Esophagus squamous epithelium (tissue), 5 donors: ENCODE measurements at regions not wholly inside any gene's neighbourhood (a gene's known extent, or its start where the extent isn't known, plus 50 kb on each side); places are given as distances from the start of the nearest gene placed in this dataset.

ENCODE experiments used
- DNase-seq: peaks from one replicate; lab custom pipeline; 2025; lab: John Stamatoyannopoulos, UW
- H3K27ac ChIP-seq, 4 donors: fragments of 200-600 bp; sonication (generic); one replicate each; pipeline ENCODE4 v1.5.1; 2016 to 2019; ENCODE audit warnings: mild to moderate bottlenecking in 1 of 4
- H3K27me3 ChIP-seq, 4 donors: fragments of 200-600 bp; sonication (generic); 1 replicate in 3 of 4; 2 replicates in 1 of 4; pipeline versions ENCODE4 v1.5.1 to v1.6.0; 2017 to 2021; ENCODE audit warnings: antibody characterized with exemption in 1 of 4
- H3K36me3 ChIP-seq, 3 donors: fragments of 200-600 bp; sonication (generic); one replicate each; pipeline ENCODE4 v1.5.1; 2016 to 2019
- H3K4me1 ChIP-seq, 3 donors: fragments of 200-600 bp; sonication (generic); one replicate each; pipeline ENCODE4 v1.5.1; 2017 to 2019
- H3K4me3 ChIP-seq, 4 donors: fragments of 200-600 bp; sonication (generic); 1 replicate in 3 of 4; 2 replicates in 1 of 4; pipeline ENCODE4 v1.5.1; 2016 to 2019; ENCODE audit warnings: mild to moderate bottlenecking in 2 of 4, moderate library complexity in 1 of 4
- H3K9me3 ChIP-seq, 3 donors: fragments of 200-600 bp; sonication (generic); one replicate each; pipeline ENCODE4 v1.5.1; 2016 to 2019
- CTCF ChIP-seq, 6 experiments: fragments of 450-650 bp in 4 of 6; fragments of 200-600 bp in 2 of 6; sonication (generic) in 2 of 6; IDR thresholded peaks; one replicate each; pipeline ENCODE4 v1.5.1; 2016 to 2019; ENCODE audit warnings: antibody characterized with exemption in 6 of 6, mild to moderate bottlenecking in 4 of 6, moderate library complexity in 4 of 6
- POLR2A ChIP-seq, 4 donors: fragments of 450-650 bp; IDR thresholded peaks; one replicate each; pipeline ENCODE4 v1.6.1; 2017; ENCODE audit warnings: antibody characterized with exemption in 4 of 4, mild to moderate bottlenecking in 4 of 4, moderate library complexity in 3 of 4
- WGBS, 2 donors: methylation state at CpG; one replicate each; pipeline ENCODE4 v1.1.5; 2018; 5-methylcytosine and 5-hydroxymethylcytosine counted together
- intact Hi-C: fragments of 100-400 bp; cut with DNase I; formaldehyde crosslinking; loops from one replicate; pipeline ENCODE4 v1.15.0; 2022
- donor health status: DM: yes; HTN: yes; CAD: no.

- no peak for TF ChIP-seq CTCF (IDR thresholded peaks at IDR 0.05)
- TF ChIP-seq POLR2A (IDR thresholded peaks at IDR 0.05): no peak
- no peak overlapping the region for H3K4me3 ChIP-seq
- intact Hi-C loops: no loop called here
These were observed 284.0 kb upstream of the NXPH2 start for GRCh38 chr2:139064159-139064558.

GRCh38 chr2:139059617-139060016 lies 279.4 kb upstream of the NXPH2 start:
- Histone ChIP-seq H3K4me1 (no peaks in the 10 kb centered on the region), H3K27me3 (no peaks in the 10 kb centered on the region), H3K9me3 (no peaks in the 10 kb centered on the region), H3K4me3 (no peak overlapping the region), H3K27ac (no peak overlapping the region), H3K36me3 (no peaks in the 10 kb centered on the region)
- WGBS, 2 donors: 68 to 73% methylated on average over 2 of the region's 2 CpGs
- intact Hi-C loops: no loop called here
- no peak for DNase-seq
- no peak for TF ChIP-seq CTCF (IDR thresholded peaks at IDR 0.05)
- TF ChIP-seq POLR2A (IDR thresholded peaks at IDR 0.05): no peak

More at GRCh38 chr2:139064159-139064558, 284.0 kb upstream of the NXPH2 start:
- no peak for DNase-seq
- no peak overlapping the region for H3K27ac ChIP-seq
- H3K27me3 ChIP-seq: no peaks in the 10 kb centered on the region
- no peaks in the 10 kb centered on the region for H3K9me3 ChIP-seq
- H3K4me1 ChIP-seq: no peaks in the 10 kb centered on the region
- no peaks in the 10 kb centered on the region for H3K36me3 ChIP-seq

DNA sequence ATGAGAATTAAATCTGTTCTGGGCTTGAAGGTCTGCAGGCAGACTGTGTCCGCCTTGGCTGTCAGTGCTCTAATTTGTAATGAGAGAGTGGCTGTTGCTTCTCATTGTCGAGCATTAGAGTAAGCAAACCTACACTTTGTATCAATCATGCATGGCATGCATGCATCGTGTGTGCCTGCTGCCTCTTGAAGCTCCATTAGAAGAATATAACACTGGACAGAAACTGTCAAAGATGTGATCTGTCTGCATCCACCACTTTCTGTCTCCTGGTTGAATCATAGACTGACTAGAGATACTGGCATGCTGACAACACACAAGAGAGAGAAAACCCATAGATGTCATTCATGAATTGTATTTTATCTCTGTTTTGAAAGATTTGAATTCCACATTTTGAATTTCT lies 275.0 kb upstream of the NXPH2 start:
- intact Hi-C loops: no loop called here
- no peaks in the 10 kb centered on the region for H3K36me3 ChIP-seq
- H3K9me3 ChIP-seq: no peaks in the 10 kb centered on the region
- WGBS, 2 donors: 16 to 29% methylated on average over 3 of the region's 3 CpGs
- H3K4me1 ChIP-seq: no peaks in the 10 kb centered on the region
- H3K27ac ChIP-seq: no peak overlapping the region
- no peak for TF ChIP-seq POLR2A (IDR thresholded peaks at IDR 0.05)
- TF ChIP-seq CTCF (IDR thresholded peaks at IDR 0.05): no peak
- no peak overlapping the region for H3K4me3 ChIP-seq
- no peak for DNase-seq
- no peaks in the 10 kb centered on the region for H3K27me3 ChIP-seq

DNA sequence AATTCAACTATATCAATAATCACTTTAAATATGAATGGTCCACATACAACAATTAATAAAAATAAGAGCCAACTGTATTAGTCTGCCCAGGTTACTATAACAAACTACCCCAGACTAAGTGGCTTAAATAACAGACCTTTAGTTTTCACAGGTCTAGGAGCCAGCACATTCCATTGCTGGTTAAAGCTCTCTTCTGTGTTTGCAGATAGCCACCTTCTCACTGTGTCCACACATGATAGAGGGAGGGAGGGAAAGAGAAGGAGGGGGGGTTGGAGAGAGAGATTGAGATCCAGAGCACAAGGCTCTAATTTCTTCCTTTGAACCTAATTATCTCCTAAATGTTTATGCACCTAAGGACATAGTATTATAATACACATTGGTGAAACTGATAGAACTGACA lies 267.8 kb upstream of the NXPH2 start:
- no peak overlapping the region for H3K27ac ChIP-seq
- H3K9me3 ChIP-seq: no peaks in the 10 kb centered on the region
- intact Hi-C loops: no loop called here
- no peaks in the 10 kb centered on the region for H3K27me3 ChIP-seq
- H3K36me3 ChIP-seq: no peaks in the 10 kb centered on the region
- H3K4me1 ChIP-seq: no peaks in the 10 kb centered on the region
- DNase-seq: no peak
- TF ChIP-seq POLR2A (IDR thresholded peaks at IDR 0.05) (no peak), CTCF (IDR thresholded peaks at IDR 0.05) (no peak)
- H3K4me3 ChIP-seq: no peak overlapping the region

GRCh38 chr2:139045524-139045923 lies 265.3 kb upstream of the NXPH2 start:
- H3K27me3 ChIP-seq: no peaks in the 10 kb centered on the region
- H3K9me3 ChIP-seq: no peaks in the 10 kb centered on the region
- TF ChIP-seq CTCF (IDR thresholded peaks at IDR 0.05) (no peak), POLR2A (IDR thresholded peaks at IDR 0.05) (no peak)
- DNase-seq: no peak
- intact Hi-C loops: no loop called here
- H3K36me3 ChIP-seq: no peaks in the 10 kb centered on the region
- H3K4me3 ChIP-seq: no peak overlapping the region
- H3K4me1 ChIP-seq: no peaks in the 10 kb centered on the region
- WGBS, 2 donors: 48 to 50% methylated on average over 2 of the region's 2 CpGs
- no peak overlapping the region for H3K27ac ChIP-seq
